ENCODE measurements at regions not wholly inside any gene's neighbourhood (a gene's known extent, or its start where the extent isn't known, plus 50 kb on each side); places are given as distances from the start of the nearest gene placed in this dataset.

- Histone ChIP-seq H3K27ac (ENCODE audit: extremely low read length, insufficient read depth, low read length) (no peak overlapping the region), H3K4me3 (replicated peaks in 1 of 3; ENCODE audit: insufficient read depth in 1 of 3, low read depth in 2 of 3, low read length in 3 of 3) (no peak overlapping the region), H3K9ac (ENCODE audit: insufficient read depth, low read depth, low read length) (no peak overlapping the region), H3K36me3 (replicated peaks in 1 of 2; ENCODE audit: control insufficient read depth in 1 of 2, insufficient read depth in 2 of 2, low read length in 2 of 2) (no peaks in the 10 kb centered on the region), H3K4me1 (ENCODE audit: insufficient read depth, low read length) (no peaks in the 10 kb centered on the region), H3K79me2 (ENCODE audit: insufficient read depth, low read length) (no peaks in the 10 kb centered on the region), H4K20me1 (ENCODE audit: insufficient read depth, low read length) (no peaks in the 10 kb centered on the region), H3K9me3 (ENCODE audit: low read length) (no peaks in the 10 kb centered on the region), H2AFZ (ENCODE audit: low read length) (no peak overlapping the region), H3K4me2 (ENCODE audit: low read depth, low read length) (no peak overlapping the region), H3K27me3 (ENCODE audit: control insufficient read depth in 1 of 2, insufficient read depth in 2 of 2, low read length in 2 of 2) (peaks cover 0 to 15% of the 10 kb centered on the region in 2 experiments; a peak in 2 of 5 replicates)
- ATAC-seq (no peak), DNase-seq (ENCODE audit: low spot score) (no peak), FAIRE-seq (no peak)
- in situ Hi-C loops (cut with HindIII; ENCODE audit: extremely low pct_ligation_motif_present, low pct_unique_long_range_greater_than_20kb) (no loop called here), intact Hi-C loops (cut with micrococcal nuclease; ENCODE audit: unreplicated experiment) (no loop called here)
- WGBS (ENCODE audit: low lambda C conversion rate), result 4% methylated on average over 5 of the region's 5 CpGs
- no peak for TF ChIP-seq RBM39 (IDR thresholded peaks at IDR 0.05; ENCODE audit: low read depth, low read length, poor library complexity, severe bottlenecking)
- POLR2A ChIA-PET, result no interaction called here
- BruUV-seq (replicated peaks), result no TSS peak
- CTCF ChIA-PET (ENCODE audit: low intra/inter-chr PET ratio, low total read pairs), result no interaction called here
These were observed 58.4 kb upstream of the OTX2 start for GRCh38 chr14:56868660-56869059.

DNA sequence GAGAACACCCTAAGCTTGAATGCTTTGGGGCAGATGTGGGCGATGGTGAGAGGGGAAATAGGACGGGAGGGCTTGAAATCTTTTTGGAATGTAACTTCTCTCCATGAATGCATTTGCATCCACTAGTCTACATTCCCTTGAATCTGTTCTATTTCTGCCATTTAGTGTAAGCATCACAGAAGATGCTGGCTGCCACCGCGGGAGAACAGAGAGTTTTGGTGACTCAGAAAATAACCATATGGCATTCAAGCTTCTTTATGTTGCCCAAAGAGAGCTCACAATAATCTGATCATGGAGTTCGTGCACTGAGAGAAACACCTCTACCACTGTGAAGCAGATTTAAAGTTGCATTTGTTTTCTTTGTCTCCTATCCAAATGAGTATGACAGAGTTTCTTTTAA, 52.6 kb upstream of the OTX2 start:
- Histone ChIP-seq H3K4me3 (replicated peaks in 1 of 3; ENCODE audit: insufficient read depth in 1 of 3, low read depth in 2 of 3, low read length in 3 of 3) (no peak overlapping the region), H3K4me1 (ENCODE audit: insufficient read depth, low read length) (no peaks in the 10 kb centered on the region), H3K4me2 (ENCODE audit: low read depth, low read length) (no peak overlapping the region), H3K27me3 (ENCODE audit: control insufficient read depth in 1 of 2, insufficient read depth in 2 of 2, low read length in 2 of 2) (peaks cover 0 to 5% of the 10 kb centered on the region in 2 experiments; a peak in 2 of 5 replicates), H3K9me3 (ENCODE audit: low read length) (no peaks in the 10 kb centered on the region), H3K36me3 (replicated peaks in 1 of 2; ENCODE audit: control insufficient read depth in 1 of 2, insufficient read depth in 2 of 2, low read length in 2 of 2) (no peaks in the 10 kb centered on the region), H3K79me2 (ENCODE audit: insufficient read depth, low read length) (no peaks in the 10 kb centered on the region), H3K27ac (ENCODE audit: extremely low read length, insufficient read depth, low read length) (no peak overlapping the region), H2AFZ (ENCODE audit: low read length) (no peak overlapping the region), H3K9ac (ENCODE audit: insufficient read depth, low read depth, low read length) (no peak overlapping the region), H4K20me1 (ENCODE audit: insufficient read depth, low read length) (no peaks in the 10 kb centered on the region; the same call in 1 of the 2 replicates)
- TF ChIP-seq TOE1 (CRISPR knock-in tag; IDR thresholded peaks at IDR 0.05) (no peak), ZBTB42 (CRISPR knock-in tag; IDR thresholded peaks at IDR 0.05) (no peak), ZNF138 (CRISPR knock-in tag; IDR thresholded peaks at IDR 0.05; ENCODE audit: low read depth) (no peak), ZFP41 (CRISPR knock-in tag; IDR thresholded peaks at IDR 0.05; ENCODE audit: borderline replicate concordance) (no peak), ZUFSP (CRISPR knock-in tag; IDR thresholded peaks at IDR 0.05; ENCODE audit: borderline replicate concordance) (no peak), MEIS2 (CRISPR knock-in tag; IDR thresholded peaks at IDR 0.05) (no peak), ETV6 (CRISPR knock-in tag; conservative IDR thresholded peaks at IDR 0.05) (no peak), RAD21 (CRISPR knock-in tag; IDR thresholded peaks at IDR 0.05) (no peak), MTF2 (CRISPR knock-in tag; IDR thresholded peaks at IDR 0.05; ENCODE audit: borderline replicate concordance) (no peak), ZNF367 (CRISPR knock-in tag; IDR thresholded peaks at IDR 0.05; ENCODE audit: borderline replicate concordance) (no peak), CENPT (CRISPR knock-in tag; IDR thresholded peaks at IDR 0.05; ENCODE audit: low read depth) (no peak)
- no TSS peak for BruUV-seq (replicated peaks)
- 0% methylated on average over 5 of the region's 5 CpGs for WGBS (ENCODE audit: low lambda C conversion rate)
- in situ Hi-C loops (cut with HindIII; ENCODE audit: extremely low pct_ligation_motif_present, low pct_unique_long_range_greater_than_20kb), result no loop called here
- POLR2A ChIA-PET, result no interaction called here
- intact Hi-C loops (cut with micrococcal nuclease; ENCODE audit: unreplicated experiment), result no loop called here
- DNase-seq (ENCODE audit: low spot score), result no peak
- no peak for FAIRE-seq
- ATAC-seq, result no peak
- CTCF ChIA-PET (ENCODE audit: low intra/inter-chr PET ratio, low total read pairs), result no interaction called here

Measured in HepG2 (cell line).